Erythroblast (primary cell): ENCODE measurements at regions not wholly inside any gene's neighbourhood (a gene's known extent, or its start where the extent isn't known, plus 50 kb on each side); places are given as distances from the start of the nearest gene placed in this dataset.

Experiments used
- DNase-seq, 2 experiments: peaks; one replicate each; lab custom pipeline; 2025; lab: John Stamatoyannopoulos, UW
- GATA1 ChIP-seq: IDR thresholded peaks from 2 replicates; pipeline ENCODE4 v1.6.1; 2011; ENCODE audit warnings: low read depth, mild to moderate bottlenecking, control low read depth, low read length, moderate library complexity
- POLR2A ChIP-seq: IDR thresholded peaks from 2 replicates; pipeline ENCODE4 v1.6.1; 2011; ENCODE audit warnings: mild to moderate bottlenecking, low read length

DNA sequence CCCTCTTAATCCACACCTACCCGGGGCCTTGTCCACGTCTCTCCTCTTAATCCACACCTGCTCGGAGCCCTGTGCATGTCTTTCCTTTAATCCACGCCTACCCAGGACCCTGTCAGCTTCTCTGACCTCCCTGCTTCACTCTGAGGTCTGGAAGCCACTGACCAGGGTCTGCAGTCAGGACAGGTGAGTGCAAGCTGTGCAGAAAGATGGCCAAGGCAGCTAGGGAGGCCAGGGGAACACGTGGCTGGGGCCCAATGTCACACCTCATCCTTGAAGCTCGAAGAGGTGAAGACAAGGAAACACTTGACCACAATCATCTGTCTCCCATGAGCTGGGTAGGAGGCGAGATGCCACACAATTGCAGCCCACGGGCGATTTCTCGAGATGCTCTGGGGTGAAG is 1516.9 kb downstream of the BRD1 start:
- DNase-seq, result no peak
- TF ChIP-seq POLR2A (no peak), GATA1 (no peak)

GRCh38 chr22:48310289-48310688 is 1517.4 kb downstream of the BRD1 start:
- no peak for TF ChIP-seq POLR2A
- TF ChIP-seq GATA1, result no peak

DNA sequence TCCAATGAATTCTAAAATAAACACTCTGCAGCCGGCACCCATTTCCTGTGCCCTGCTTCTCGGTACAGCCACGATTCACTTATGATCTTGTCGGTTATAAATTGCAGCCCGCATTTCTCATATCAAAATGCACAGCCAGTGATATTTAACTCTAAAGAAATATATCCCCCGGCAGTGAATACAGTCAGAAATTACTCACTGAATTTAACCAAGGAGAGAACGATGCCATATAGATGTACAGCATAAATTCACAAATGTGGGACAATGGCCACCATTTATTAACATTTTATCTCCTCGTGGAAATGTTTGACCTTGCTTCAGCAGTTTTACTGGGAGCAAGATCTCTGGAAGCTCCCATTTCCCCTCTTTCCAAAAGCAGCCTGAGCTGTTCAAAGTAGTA is 1517.8 kb downstream of the BRD1 start:
- TF ChIP-seq POLR2A (no peak), GATA1 (no peak)
- no peak for DNase-seq

More at GRCh38 chr22:48310289-48310688, 1517.4 kb downstream of the BRD1 start:
- no peak for DNase-seq

- DNase-seq, result no peak
- no peak for TF ChIP-seq POLR2A
- no peak for TF ChIP-seq GATA1
Measured at GRCh38 chr22:48309115-48309705, 1518.5 kb downstream of the BRD1 start.

- TF ChIP-seq GATA1, result no peak
- no peak for TF ChIP-seq POLR2A
- DNase-seq, result no peak
Measured at GRCh38 chr22:48307931-48308330, 1519.7 kb downstream of the BRD1 start.

DNA sequence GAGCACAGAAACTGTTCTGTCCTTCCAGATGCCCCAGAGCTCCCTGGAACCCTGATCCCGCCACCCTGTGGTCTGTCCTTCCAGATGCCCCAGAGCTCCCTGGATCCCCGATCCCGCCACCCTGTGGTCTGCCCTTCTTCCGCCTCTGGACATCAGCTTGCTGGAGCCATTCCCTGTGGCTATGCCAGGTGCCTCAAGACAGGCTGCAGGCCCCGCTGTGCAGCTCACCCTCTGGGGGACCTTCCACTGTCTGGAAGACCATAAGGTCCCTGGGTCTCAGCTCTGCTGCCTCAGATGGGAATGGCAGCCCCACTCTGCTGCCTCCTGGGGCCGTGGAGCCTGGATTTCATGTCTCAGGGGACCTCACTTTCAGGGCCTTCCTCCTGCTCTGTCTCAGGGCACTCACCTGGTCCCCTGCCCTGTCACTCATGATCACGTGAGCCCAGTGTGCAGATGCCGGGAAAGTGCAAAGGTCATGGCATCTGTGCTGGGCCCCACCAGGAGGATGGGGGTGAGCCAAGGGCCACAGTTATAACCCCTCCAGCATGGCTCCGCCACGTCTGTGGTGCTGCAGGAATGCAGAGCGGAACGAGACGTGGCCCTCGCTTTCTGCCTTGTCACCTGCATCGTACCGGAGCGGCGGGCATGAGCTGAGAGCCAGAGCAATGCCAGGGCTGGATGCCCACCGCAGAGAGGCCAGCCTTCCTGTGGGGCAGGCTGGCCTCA is 1520.7 kb downstream of the BRD1 start:
- DNase-seq, result no peak
- no peak for TF ChIP-seq GATA1
- no peak for TF ChIP-seq POLR2A

GRCh38 chr22:48306284-48306683 is 1521.4 kb downstream of the BRD1 start:
- DNase-seq, result no peak
- TF ChIP-seq POLR2A, result no peak
- TF ChIP-seq GATA1, result no peak

- TF ChIP-seq POLR2A (no peak), GATA1 (no peak)
- DNase-seq, result no peak
Measured at GRCh38 chr22:48305726-48306235, 1521.9 kb downstream of the BRD1 start.

GRCh38 chr22:48303369-48303725 is 1524.3 kb downstream of the BRD1 start:
- TF ChIP-seq POLR2A, result no peak
- TF ChIP-seq GATA1, result no peak
- DNase-seq, result no peak

- TF ChIP-seq POLR2A, result no peak
- no peak for TF ChIP-seq GATA1
Measured at GRCh38 chr22:48302657-48303368, 1524.9 kb downstream of the BRD1 start.

DNA sequence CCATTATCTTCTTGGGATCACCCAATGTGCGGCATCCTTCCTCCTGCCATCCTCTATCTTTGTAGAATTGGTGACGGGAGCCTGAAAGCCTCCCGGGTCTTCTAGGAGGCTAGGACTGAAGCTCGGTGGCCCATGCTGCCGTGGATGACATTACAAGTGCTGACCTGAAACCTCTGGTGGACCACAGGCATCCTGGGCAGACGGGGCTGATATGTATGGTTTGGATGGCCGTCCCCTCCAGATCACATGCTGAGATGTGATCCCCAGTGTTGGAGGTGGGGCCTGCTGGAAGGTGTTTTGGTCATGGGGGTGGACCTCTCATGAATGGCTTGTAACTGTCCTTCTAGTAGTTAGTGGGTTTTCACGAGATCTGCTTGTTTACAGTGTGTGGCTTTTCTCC is 1525.8 kb downstream of the BRD1 start:
- no peak for TF ChIP-seq GATA1
- TF ChIP-seq POLR2A, result no peak

More at GRCh38 chr22:48302657-48303368, 1524.9 kb downstream of the BRD1 start:
- no peak for DNase-seq

GRCh38 chr22:48301421-48301820 is 1526.3 kb downstream of the BRD1 start:
- TF ChIP-seq GATA1, result no peak
- TF ChIP-seq POLR2A, result no peak
- DNase-seq, result no peak

More for the DNA sequence above, 1525.8 kb downstream of the BRD1 start:
- DNase-seq, result no peak

DNA sequence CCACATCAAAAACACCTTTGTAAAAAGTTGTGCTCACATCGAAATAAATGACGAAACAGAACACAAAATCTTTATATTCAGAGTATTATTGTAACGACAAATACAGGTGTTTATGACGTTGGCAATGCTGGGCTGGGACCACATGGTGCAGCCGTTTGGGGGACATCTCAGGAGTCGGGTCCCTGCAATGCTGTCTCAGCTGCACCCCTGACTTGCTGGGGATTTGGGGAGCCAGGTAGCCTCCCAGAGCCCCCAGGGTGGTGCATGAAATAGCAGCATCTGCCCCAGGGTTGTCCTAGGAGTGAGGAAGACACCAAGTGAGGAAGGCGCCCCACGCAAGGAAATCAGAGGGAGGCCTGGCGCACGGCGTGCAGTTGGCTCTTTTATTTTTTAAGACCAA is 1526.8 kb downstream of the BRD1 start:
- no peak for TF ChIP-seq GATA1
- TF ChIP-seq POLR2A, result no peak
- DNase-seq, result no peak

GRCh38 chr22:48299801-48300200 is 1527.9 kb downstream of the BRD1 start:
- TF ChIP-seq POLR2A, result no peak
- TF ChIP-seq GATA1, result no peak
- no peak for DNase-seq
